Transverse colon (tissue), 4 donors: ENCODE measurements at regions not wholly inside any gene's neighbourhood (a gene's known extent, or its start where the extent isn't known, plus 50 kb on each side); places are given as distances from the start of the nearest gene placed in this dataset.

Source experiments
- DNase-seq: peaks from one replicate; pipeline ENCODE4 v3.0.0-alpha.2; 2019
- H3K27ac ChIP-seq, 4 donors: fragments of 200-600 bp; sonication (generic); 2 replicates each; pipeline ENCODE4 v1.5.1; 2016 to 2018; ENCODE audit warnings: inconsistent platforms in 4 of 4
- H3K27me3 ChIP-seq: fragments of 200-600 bp; sonication (generic); 2 replicates; pipeline ENCODE4 v1.5.1; 2017; ENCODE audit warnings: inconsistent platforms
- H3K36me3 ChIP-seq, 4 donors: fragments of 200-600 bp; sonication (generic); 2 replicates each; pipeline ENCODE4 v1.5.1; 2017 to 2019; ENCODE audit warnings: inconsistent platforms in 4 of 4
- H3K4me1 ChIP-seq, 4 donors: fragments of 200-600 bp; sonication (generic); 2 replicates each; pipeline ENCODE4 v1.5.1; 2017 to 2020; ENCODE audit warnings: inconsistent platforms in 4 of 4
- H3K4me3 ChIP-seq, 4 donors: fragments of 200-600 bp; sonication (generic); 1 replicate in 1 of 4; 2 replicates in 3 of 4; pipeline versions ENCODE4 v1.5.1 to v1.6.1; 2017 to 2019; ENCODE audit warnings: inconsistent platforms in 4 of 4
- H3K9me3 ChIP-seq, 2 donors: fragments of 200-600 bp; sonication (generic); 2 replicates each; pipeline ENCODE4 v1.5.1; 2017 to 2019; ENCODE audit warnings: inconsistent platforms in 2 of 2
- EP300 ChIP-seq: sonication (generic); formaldehyde crosslinking; IDR thresholded peaks from one replicate; pipeline ENCODE4 v1.6.1; 2017; ENCODE audit warnings: antibody characterized with exemption, low read depth
- POLR2A ChIP-seq: fragments of 450-650 bp; IDR thresholded peaks from one replicate; pipeline ENCODE4 v1.6.1; 2016; ENCODE audit warnings: antibody characterized with exemption, mild to moderate bottlenecking, moderate library complexity
- POLR2AphosphoS5 ChIP-seq, 3 donors: sonication (generic); formaldehyde crosslinking; IDR thresholded peaks; one replicate each; pipeline ENCODE4 v1.6.1; 2016; ENCODE audit warnings: antibody characterized with exemption in 3 of 3
- WGBS, 2 donors: methylation state at CpG; one replicate each; pipeline ENCODE4 v1.1.5; 2018; ENCODE audit warnings: low coverage in 1 of 2; 5-methylcytosine and 5-hydroxymethylcytosine counted together
- in situ Hi-C, 4 donors: fragments of 200-750 bp; cut with MboI; loops; one replicate each; pipeline versions ENCODE4 v1.15.0 to v1.15.1; 2017; ENCODE audit warnings: low sequenced_read_pairs in 3 of 4, low pct_ligation_motif_present in 1 of 4, low pct_unique_long_range_greater_than_20kb in 1 of 4
- intact Hi-C: fragments of 100-400 bp; cut with DNase I; formaldehyde crosslinking; loops from one replicate; pipeline ENCODE4 v1.15.1; 2023; ENCODE audit warnings: low total_unique reads
- TF ChIP-seq, protein P1 (sequence below), 5 experiments: fragments of 200-600 bp in 3 of 5; fragments of 450-650 bp in 2 of 5; sonication (generic) in 3 of 5; IDR thresholded peaks; 1 replicate in 2 of 5; 2 replicates in 3 of 5; pipeline ENCODE4 v1.5.1; 2016 to 2017; ENCODE audit warnings: antibody characterized with exemption in 5 of 5, inconsistent platforms in 3 of 5, mild to moderate bottlenecking in 2 of 5, moderate library complexity in 1 of 5

DNA sequence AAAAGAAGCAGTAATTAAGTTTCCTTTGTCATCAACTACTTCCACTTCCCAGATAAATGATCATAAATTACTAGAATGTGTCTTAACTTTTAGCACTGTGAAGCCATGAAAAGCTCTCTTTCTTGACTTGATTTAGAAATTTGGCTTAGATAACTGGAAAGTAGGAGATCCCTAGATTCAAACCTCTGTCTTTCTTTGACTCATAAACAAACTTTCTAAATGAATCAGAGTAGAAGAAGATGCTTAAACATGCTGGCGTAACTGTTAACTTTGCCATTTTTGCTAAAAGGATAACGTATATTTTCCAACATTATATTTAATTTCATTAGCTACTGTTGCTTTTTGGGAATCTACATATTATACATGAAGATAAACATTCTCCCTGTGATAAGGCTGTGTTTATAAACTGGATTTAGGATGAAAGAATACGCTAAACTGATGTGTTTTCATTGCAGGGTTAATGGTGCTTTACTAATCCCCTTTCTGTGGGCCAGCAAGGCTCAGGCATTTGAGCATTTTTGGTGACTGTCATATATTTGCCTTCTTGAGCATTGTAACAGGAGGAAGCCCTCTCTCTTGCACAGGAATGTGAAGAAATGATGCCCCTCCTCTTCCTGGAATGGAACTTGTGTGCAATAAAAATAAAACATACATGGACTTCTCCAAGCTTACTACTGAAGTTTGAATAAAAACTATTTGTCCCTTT, 301.4 kb downstream of the BMP4 start:
- H3K27ac ChIP-seq: no peak overlapping the region
- in situ Hi-C loops: no loop called here
- H3K9me3 ChIP-seq: no peaks in the 10 kb centered on the region
- TF ChIP-seq POLR2AphosphoS5 (IDR thresholded peaks at IDR 0.05) (no peak), POLR2A (no peak)
- TF ChIP-seq, protein P1, sequence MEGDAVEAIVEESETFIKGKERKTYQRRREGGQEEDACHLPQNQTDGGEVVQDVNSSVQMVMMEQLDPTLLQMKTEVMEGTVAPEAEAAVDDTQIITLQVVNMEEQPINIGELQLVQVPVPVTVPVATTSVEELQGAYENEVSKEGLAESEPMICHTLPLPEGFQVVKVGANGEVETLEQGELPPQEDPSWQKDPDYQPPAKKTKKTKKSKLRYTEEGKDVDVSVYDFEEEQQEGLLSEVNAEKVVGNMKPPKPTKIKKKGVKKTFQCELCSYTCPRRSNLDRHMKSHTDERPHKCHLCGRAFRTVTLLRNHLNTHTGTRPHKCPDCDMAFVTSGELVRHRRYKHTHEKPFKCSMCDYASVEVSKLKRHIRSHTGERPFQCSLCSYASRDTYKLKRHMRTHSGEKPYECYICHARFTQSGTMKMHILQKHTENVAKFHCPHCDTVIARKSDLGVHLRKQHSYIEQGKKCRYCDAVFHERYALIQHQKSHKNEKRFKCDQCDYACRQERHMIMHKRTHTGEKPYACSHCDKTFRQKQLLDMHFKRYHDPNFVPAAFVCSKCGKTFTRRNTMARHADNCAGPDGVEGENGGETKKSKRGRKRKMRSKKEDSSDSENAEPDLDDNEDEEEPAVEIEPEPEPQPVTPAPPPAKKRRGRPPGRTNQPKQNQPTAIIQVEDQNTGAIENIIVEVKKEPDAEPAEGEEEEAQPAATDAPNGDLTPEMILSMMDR (IDR thresholded peaks at IDR 0.05): no peak
- H3K36me3 ChIP-seq: no peaks in the 10 kb centered on the region
- no peak for DNase-seq
- WGBS, 2 donors: 40 to 54% methylated on average over 3 of the region's 3 CpGs
- no peak overlapping the region for H3K4me3 ChIP-seq
- no peaks in the 10 kb centered on the region for H3K27me3 ChIP-seq
- H3K4me1 ChIP-seq: no peaks in the 10 kb centered on the region
- intact Hi-C loops: no loop called here

DNA sequence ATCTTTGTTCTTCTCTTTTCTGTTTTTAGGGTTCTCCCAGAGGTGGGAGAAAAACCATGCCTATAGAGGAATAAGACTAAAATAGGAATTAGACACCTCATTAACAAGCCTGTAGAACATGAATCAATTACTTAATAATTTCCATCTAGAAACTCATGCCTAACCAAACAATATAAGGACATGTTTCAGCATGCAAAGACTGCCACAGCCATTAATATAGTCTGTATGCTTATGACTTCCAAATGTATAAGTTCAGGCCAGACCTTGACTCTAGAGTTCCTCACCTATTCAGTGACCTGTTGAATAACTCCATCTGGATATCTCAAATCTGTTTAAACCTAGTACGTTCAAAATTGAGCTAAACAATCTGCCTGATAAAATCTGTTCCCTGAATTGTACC, 304.6 kb downstream of the BMP4 start:
- in situ Hi-C loops (no loop called here), intact Hi-C loops (no loop called here)
- TF ChIP-seq POLR2A (no peak), EP300 (no peak), POLR2AphosphoS5 (IDR thresholded peaks at IDR 0.05) (no peak)
- TF ChIP-seq, protein P1 (IDR thresholded peaks at IDR 0.05): no peak
- no peaks in the 10 kb centered on the region for H3K9me3 ChIP-seq
- H3K27ac ChIP-seq: no peak overlapping the region
- no peaks in the 10 kb centered on the region for H3K4me1 ChIP-seq
- H3K4me3 ChIP-seq: no peak overlapping the region
- WGBS, 2 donors: 82 to 83% methylated on average over 1 of the region's 1 CpG
- DNase-seq: no peak
- no peaks in the 10 kb centered on the region for H3K27me3 ChIP-seq
- no peaks in the 10 kb centered on the region for H3K36me3 ChIP-seq

DNA sequence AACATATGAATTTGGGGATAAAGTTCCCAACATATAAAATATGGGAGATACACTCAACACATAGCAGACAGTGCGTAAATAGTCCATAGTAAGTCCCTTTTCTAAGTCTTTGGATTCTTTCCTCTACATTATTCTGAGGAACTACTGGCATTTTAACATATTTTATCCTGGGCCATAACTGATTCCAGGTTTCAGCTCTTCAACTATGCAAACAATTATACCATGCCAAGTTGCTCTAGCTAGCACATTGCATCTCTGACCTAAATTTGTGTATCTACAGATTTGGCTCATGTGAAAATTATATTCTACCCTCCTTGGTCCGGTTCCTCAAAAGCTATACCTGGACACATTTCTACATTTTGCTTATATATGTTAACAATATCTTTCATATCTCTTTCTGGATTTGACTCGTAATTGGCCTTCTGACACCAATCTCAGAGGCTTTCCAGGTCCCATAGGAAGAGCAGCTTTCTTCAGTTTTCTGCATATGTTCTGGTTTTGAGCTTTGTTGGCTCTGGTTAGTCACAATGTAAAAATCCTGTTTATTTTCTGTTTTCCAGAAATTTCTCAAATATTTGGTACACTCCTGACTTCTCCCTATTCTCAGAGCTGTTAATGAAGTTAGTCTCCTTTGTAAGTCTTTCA, 305.4 kb downstream of the BMP4 start:
- no peak overlapping the region for H3K4me3 ChIP-seq
- no peak for DNase-seq
- H3K36me3 ChIP-seq: no peaks in the 10 kb centered on the region
- H3K27me3 ChIP-seq: no peaks in the 10 kb centered on the region
- 79% methylated on average over 3 of the region's 3 CpGs for WGBS, 2 donors
- intact Hi-C loops: no loop called here
- no peak overlapping the region for H3K27ac ChIP-seq
- in situ Hi-C loops: no loop called here
- H3K9me3 ChIP-seq: no peaks in the 10 kb centered on the region
- TF ChIP-seq EP300 (no peak), POLR2AphosphoS5 (IDR thresholded peaks at IDR 0.05) (no peak), POLR2A (no peak)
- TF ChIP-seq, protein P1 (IDR thresholded peaks at IDR 0.05): no peak
- H3K4me1 ChIP-seq: no peaks in the 10 kb centered on the region

DNA sequence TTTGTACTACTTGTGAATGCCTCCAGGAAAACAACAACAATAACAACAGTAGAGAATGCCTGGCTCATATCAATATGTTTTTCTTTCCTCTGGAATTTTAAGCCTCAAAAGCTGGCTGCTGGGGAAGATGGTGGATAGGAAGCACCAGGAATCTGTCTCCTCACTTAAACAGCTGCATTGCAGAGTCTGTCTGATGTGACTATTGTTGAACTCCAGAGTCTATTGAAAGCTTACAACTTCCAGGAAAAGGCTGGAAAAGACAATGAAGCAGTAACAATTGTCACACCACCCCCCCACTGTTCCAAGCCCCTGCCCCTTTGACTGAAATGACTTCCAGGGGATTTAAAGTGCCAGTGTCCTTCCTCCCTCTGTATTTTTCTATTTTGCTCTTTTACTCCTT, 309.7 kb downstream of the BMP4 start:
- H3K4me3 ChIP-seq: no peak overlapping the region
- H3K9me3 ChIP-seq: no peaks in the 10 kb centered on the region
- H3K27me3 ChIP-seq: no peaks in the 10 kb centered on the region
- intact Hi-C loops: no loop called here
- in situ Hi-C loops: no loop called here
- TF ChIP-seq EP300 (no peak), POLR2A (no peak), POLR2AphosphoS5 (IDR thresholded peaks at IDR 0.05) (no peak)
- TF ChIP-seq, protein P1 (IDR thresholded peaks at IDR 0.05): no peak
- no peak overlapping the region for H3K27ac ChIP-seq
- DNase-seq: no peak
- no peaks in the 10 kb centered on the region for H3K4me1 ChIP-seq
- no peaks in the 10 kb centered on the region for H3K36me3 ChIP-seq
